ENCODE measurements at regions not wholly inside any gene's neighbourhood (a gene's known extent, or its start where the extent isn't known, plus 50 kb on each side); places are given as distances from the start of the nearest gene placed in this dataset.
"Not testable (repeated sequence)": the region's sequence is repeated elsewhere in the genome, so short reads cannot be mapped to it uniquely, and the experiment has no call there.

- Histone ChIP-seq H3K4me1 (ENCODE audit: control insufficient read depth, insufficient read depth, low read length) (no peaks in the 10 kb centered on the region), H3K9ac (ENCODE audit: low read depth, low read length) (no peak overlapping the region), H3K27me3 (ENCODE audit: control insufficient read depth, insufficient read depth, low read length) (no peaks in the 10 kb centered on the region), H3K9me3 (ENCODE audit: control insufficient read depth, insufficient read depth, low read length) (no peaks in the 10 kb centered on the region), H3K4me3 (ENCODE audit: low read depth, low read length) (no peak overlapping the region), H3K36me3 (ENCODE audit: control insufficient read depth, insufficient read depth, low read length) (no peaks in the 10 kb centered on the region)
These were observed 2189.6 kb downstream of the PCDH7 start for GRCh38 chr4:32909736-32910135.

DNA sequence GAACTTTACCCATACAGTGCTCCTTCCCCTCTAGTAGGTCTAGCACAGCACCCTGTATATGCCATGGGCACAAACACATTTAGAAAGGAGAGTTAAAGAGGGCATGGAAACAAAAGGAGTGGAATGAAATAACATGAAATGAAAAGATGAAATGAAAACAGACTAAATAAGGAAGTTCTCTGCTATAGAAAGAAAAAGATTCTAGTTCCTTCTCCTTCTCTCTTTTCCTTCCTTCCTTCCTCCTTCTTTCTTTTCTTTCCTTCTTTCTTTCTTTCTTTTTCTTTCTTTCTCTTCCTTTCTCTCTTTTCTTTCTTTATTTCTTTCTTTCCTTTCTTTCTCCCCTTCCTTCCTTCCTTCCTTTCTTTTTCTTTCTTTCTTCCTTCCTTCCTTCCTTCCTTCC is 2197.4 kb downstream of the PCDH7 start:
- H3K36me3 ChIP-seq (ENCODE audit: control insufficient read depth, insufficient read depth, low read length): no peaks in the 10 kb centered on the region
- H3K9me3 ChIP-seq (ENCODE audit: control insufficient read depth, insufficient read depth, low read length): no peaks in the 10 kb centered on the region
- H3K27me3 ChIP-seq (ENCODE audit: control insufficient read depth, insufficient read depth, low read length): no peaks in the 10 kb centered on the region
- H3K9ac ChIP-seq (ENCODE audit: low read depth, low read length): no peak overlapping the region
- H3K4me1 ChIP-seq (ENCODE audit: control insufficient read depth, insufficient read depth, low read length): no peaks in the 10 kb centered on the region
- H3K4me3 ChIP-seq (ENCODE audit: low read depth, low read length): no peak overlapping the region

GRCh38 chr4:32929796-32930699 is 2209.9 kb downstream of the PCDH7 start:
- H3K4me1 ChIP-seq (ENCODE audit: control insufficient read depth, insufficient read depth, low read length): no peaks in the 10 kb centered on the region
- H3K4me3 ChIP-seq (ENCODE audit: low read depth, low read length): no peak overlapping the region
- H3K27me3 ChIP-seq (ENCODE audit: control insufficient read depth, insufficient read depth, low read length): no peaks in the 10 kb centered on the region
- no peaks in the 10 kb centered on the region for H3K36me3 ChIP-seq (ENCODE audit: control insufficient read depth, insufficient read depth, low read length)
- H3K9me3 ChIP-seq (ENCODE audit: control insufficient read depth, insufficient read depth, low read length): no peaks in the 10 kb centered on the region
- no peak overlapping the region for H3K9ac ChIP-seq (ENCODE audit: low read depth, low read length)

DNA sequence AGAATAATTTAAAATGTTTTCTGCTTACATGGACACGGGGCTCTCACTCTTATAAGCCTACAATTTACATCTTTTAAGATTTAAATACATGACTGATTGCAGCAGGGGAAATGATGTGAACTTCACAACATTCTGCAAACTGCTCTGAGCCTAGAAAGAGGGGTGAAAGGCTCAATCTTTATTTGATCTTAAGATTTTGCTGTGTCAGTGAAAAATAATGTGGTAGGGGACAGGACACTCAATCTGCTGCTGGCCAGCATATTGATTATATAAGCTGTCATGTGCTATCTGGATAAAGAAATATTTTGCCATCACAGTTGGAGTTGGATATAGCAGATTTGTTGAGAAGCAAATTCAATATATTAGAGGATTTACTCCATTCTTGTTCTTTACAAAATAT is 2210.5 kb downstream of the PCDH7 start:
- no peaks in the 10 kb centered on the region for H3K4me1 ChIP-seq (ENCODE audit: control insufficient read depth, insufficient read depth, low read length)

GRCh38 chr4:32931475-32931874 is 2211.3 kb downstream of the PCDH7 start:
- Histone ChIP-seq H3K9me3 (ENCODE audit: control insufficient read depth, insufficient read depth, low read length) (no peaks in the 10 kb centered on the region), H3K4me3 (ENCODE audit: low read depth, low read length) (no peak overlapping the region), H3K4me1 (ENCODE audit: control insufficient read depth, insufficient read depth, low read length) (no peaks in the 10 kb centered on the region), H3K36me3 (ENCODE audit: control insufficient read depth, insufficient read depth, low read length) (no peaks in the 10 kb centered on the region), H3K9ac (ENCODE audit: low read depth, low read length) (no peak overlapping the region), H3K27me3 (ENCODE audit: control insufficient read depth, insufficient read depth, low read length) (no peaks in the 10 kb centered on the region)

More for the DNA sequence above, 2210.5 kb downstream of the PCDH7 start:
- H3K9ac ChIP-seq (ENCODE audit: low read depth, low read length): no peak overlapping the region
- H3K27me3 ChIP-seq (ENCODE audit: control insufficient read depth, insufficient read depth, low read length): no peaks in the 10 kb centered on the region
- H3K36me3 ChIP-seq (ENCODE audit: control insufficient read depth, insufficient read depth, low read length): no peaks in the 10 kb centered on the region
- no peaks in the 10 kb centered on the region for H3K9me3 ChIP-seq (ENCODE audit: control insufficient read depth, insufficient read depth, low read length)
- H3K4me3 ChIP-seq (ENCODE audit: low read depth, low read length): no peak overlapping the region

GRCh38 chr4:32932156-32932555 is 2212.0 kb downstream of the PCDH7 start:
- no peaks in the 10 kb centered on the region for H3K36me3 ChIP-seq (ENCODE audit: control insufficient read depth, insufficient read depth, low read length)
- no peak overlapping the region for H3K4me3 ChIP-seq (ENCODE audit: low read depth, low read length)
- no peak overlapping the region for H3K9ac ChIP-seq (ENCODE audit: low read depth, low read length)
- no peaks in the 10 kb centered on the region for H3K9me3 ChIP-seq (ENCODE audit: control insufficient read depth, insufficient read depth, low read length)
- H3K27me3 ChIP-seq (ENCODE audit: control insufficient read depth, insufficient read depth, low read length): no peaks in the 10 kb centered on the region
- H3K4me1 ChIP-seq (ENCODE audit: control insufficient read depth, insufficient read depth, low read length): no peaks in the 10 kb centered on the region

DNA sequence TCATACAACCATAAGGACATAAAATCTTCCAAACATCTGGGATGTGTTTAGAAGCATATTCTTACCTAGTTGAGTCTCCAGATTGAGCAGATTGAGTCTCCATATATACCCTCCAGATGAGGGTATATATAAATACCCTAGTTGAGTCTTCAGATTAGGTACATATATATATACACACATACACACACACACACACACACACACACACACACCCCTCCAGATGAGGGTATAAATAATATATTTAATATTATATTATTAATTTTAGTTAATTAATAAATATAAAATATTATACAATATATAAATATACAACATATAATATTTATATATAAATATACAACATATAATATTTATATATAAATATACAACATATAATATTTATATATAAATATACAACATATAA is 2219.1 kb downstream of the PCDH7 start:
- H3K9me3 ChIP-seq (ENCODE audit: control insufficient read depth, insufficient read depth, low read length); H3K4me1 ChIP-seq (ENCODE audit: control insufficient read depth, insufficient read depth, low read length); H3K27me3 ChIP-seq (ENCODE audit: control insufficient read depth, insufficient read depth, low read length); H3K4me3 ChIP-seq (ENCODE audit: low read depth, low read length); H3K9ac ChIP-seq (ENCODE audit: low read depth, low read length); H3K36me3 ChIP-seq (ENCODE audit: control insufficient read depth, insufficient read depth, low read length): not testable (repeated sequence)

DNA sequence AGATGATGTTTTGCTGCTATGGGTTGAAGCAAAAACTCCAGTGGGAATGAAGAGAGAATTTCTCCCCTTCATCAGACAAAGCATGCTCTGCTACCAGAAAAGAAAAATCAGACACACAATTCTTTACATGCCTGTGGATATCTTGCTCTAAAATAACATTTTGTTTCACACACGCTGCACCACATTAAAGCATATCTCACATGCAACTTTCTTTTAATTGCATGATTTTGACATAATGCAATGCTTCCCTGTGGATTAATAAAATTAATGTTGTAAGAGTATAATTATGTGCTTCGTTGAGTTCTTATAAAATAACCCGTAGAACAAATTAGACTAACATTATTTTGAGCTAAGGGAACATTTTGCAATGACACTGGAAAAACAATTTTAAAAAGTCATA is 2230.7 kb downstream of the PCDH7 start:
- H3K4me3 ChIP-seq (ENCODE audit: low read depth, low read length): no peak overlapping the region
- no peaks in the 10 kb centered on the region for H3K9me3 ChIP-seq (ENCODE audit: control insufficient read depth, insufficient read depth, low read length)
- no peaks in the 10 kb centered on the region for H3K4me1 ChIP-seq (ENCODE audit: control insufficient read depth, insufficient read depth, low read length)

DNA sequence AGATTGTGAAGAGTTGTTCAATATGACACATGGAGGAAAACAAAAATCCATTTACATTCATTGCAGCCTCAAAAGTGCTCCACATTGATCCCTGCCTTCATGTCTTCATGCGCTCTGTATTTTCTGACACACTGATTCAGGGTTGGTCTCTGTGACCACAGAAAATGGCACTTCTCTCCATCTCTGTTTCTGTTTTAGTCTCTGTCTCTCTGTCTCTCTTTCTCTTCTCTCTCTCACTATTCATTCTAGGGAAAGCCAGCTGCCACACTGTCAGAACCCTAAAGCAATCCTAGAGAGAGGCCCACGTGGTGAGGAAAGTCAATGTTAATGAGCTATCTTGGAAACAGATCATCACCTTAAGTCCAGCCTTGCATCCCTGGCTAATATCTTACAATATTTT is 2238.4 kb downstream of the PCDH7 start:
- H3K27me3 ChIP-seq (ENCODE audit: control insufficient read depth, insufficient read depth, low read length): no peaks in the 10 kb centered on the region
- H3K4me1 ChIP-seq (ENCODE audit: control insufficient read depth, insufficient read depth, low read length): no peaks in the 10 kb centered on the region
- no peak overlapping the region for H3K4me3 ChIP-seq (ENCODE audit: low read depth, low read length)
- no peaks in the 10 kb centered on the region for H3K9me3 ChIP-seq (ENCODE audit: control insufficient read depth, insufficient read depth, low read length)
- no peaks in the 10 kb centered on the region for H3K36me3 ChIP-seq (ENCODE audit: control insufficient read depth, insufficient read depth, low read length)
- H3K9ac ChIP-seq (ENCODE audit: low read depth, low read length): no peak overlapping the region

More for the DNA sequence above, 2230.7 kb downstream of the PCDH7 start:
- Histone ChIP-seq H3K36me3 (ENCODE audit: control insufficient read depth, insufficient read depth, low read length) (no peaks in the 10 kb centered on the region), H3K9ac (ENCODE audit: low read depth, low read length) (no peak overlapping the region), H3K27me3 (ENCODE audit: control insufficient read depth, insufficient read depth, low read length) (no peaks in the 10 kb centered on the region)

GRCh38 chr4:32962100-32962499 is 2241.9 kb downstream of the PCDH7 start:
- Histone ChIP-seq H3K27me3 (ENCODE audit: control insufficient read depth, insufficient read depth, low read length) (no peaks in the 10 kb centered on the region), H3K4me3 (ENCODE audit: low read depth, low read length) (no peak overlapping the region), H3K4me1 (ENCODE audit: control insufficient read depth, insufficient read depth, low read length) (no peaks in the 10 kb centered on the region), H3K9me3 (ENCODE audit: control insufficient read depth, insufficient read depth, low read length) (no peaks in the 10 kb centered on the region), H3K9ac (ENCODE audit: low read depth, low read length) (no peak overlapping the region), H3K36me3 (ENCODE audit: control insufficient read depth, insufficient read depth, low read length) (no peaks in the 10 kb centered on the region)

DNA sequence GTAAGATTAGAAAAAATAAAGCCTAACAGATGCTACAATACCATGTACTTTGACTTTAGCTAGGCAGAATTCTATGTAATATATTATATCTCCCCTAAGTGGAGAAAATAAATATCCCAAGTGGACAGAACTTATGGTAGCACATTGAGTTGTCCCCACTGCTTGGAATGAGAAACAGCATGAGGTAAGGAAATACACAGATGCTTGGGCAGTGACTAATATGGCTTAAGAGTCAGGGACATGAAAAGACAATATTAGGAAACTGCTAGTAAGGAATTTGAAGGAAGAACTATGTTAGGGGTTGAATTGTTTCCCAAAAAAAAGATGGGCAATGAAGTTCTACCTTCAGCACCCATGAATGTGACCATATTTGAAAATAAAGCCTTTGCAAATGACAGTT is 2265.1 kb downstream of the PCDH7 start:
- Histone ChIP-seq H3K9me3 (ENCODE audit: control insufficient read depth, insufficient read depth, low read length) (no peaks in the 10 kb centered on the region), H3K9ac (ENCODE audit: low read depth, low read length) (no peak overlapping the region), H3K4me3 (ENCODE audit: low read depth, low read length) (no peak overlapping the region), H3K36me3 (ENCODE audit: control insufficient read depth, insufficient read depth, low read length) (no peaks in the 10 kb centered on the region), H3K27me3 (ENCODE audit: control insufficient read depth, insufficient read depth, low read length) (no peaks in the 10 kb centered on the region), H3K4me1 (ENCODE audit: control insufficient read depth, insufficient read depth, low read length) (no peaks in the 10 kb centered on the region)

DNA sequence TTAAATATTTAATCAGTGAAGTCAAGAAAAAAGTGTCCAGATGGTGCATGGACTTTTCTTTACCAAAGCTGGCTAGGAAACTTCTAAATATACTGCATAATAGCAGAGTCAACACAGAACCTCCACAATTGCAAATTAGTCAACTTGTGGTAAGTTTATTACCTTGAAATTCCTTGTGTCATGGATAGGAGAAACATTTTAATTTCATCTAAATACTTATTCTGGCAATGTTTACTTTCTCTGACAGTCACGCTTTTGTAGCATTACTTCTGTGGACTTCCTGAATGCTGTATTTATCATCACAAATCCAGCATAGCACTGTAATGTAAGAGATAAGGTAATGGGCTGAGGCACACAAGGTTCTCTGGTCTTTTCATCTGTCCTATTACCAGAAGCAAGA is 2266.1 kb downstream of the PCDH7 start:
- Histone ChIP-seq H3K4me1 (ENCODE audit: control insufficient read depth, insufficient read depth, low read length) (no peaks in the 10 kb centered on the region), H3K4me3 (ENCODE audit: low read depth, low read length) (no peak overlapping the region), H3K9ac (ENCODE audit: low read depth, low read length) (no peak overlapping the region), H3K27me3 (ENCODE audit: control insufficient read depth, insufficient read depth, low read length) (no peaks in the 10 kb centered on the region), H3K9me3 (ENCODE audit: control insufficient read depth, insufficient read depth, low read length) (no peaks in the 10 kb centered on the region), H3K36me3 (ENCODE audit: control insufficient read depth, insufficient read depth, low read length) (no peaks in the 10 kb centered on the region)
